GM10266 (cell line): ENCODE measurements at regions not wholly inside any gene's neighbourhood (a gene's known extent, or its start where the extent isn't known, plus 50 kb on each side); places are given as distances from the start of the nearest gene placed in this dataset.

Experiments
- DNase-seq: peaks from one replicate; pipeline ENCODE4 v3.0.0; 2012; ENCODE audit errors: extremely low spot score
- TF ChIP-seq, protein P1 (sequence below): IDR thresholded peaks from 2 replicates; pipeline ENCODE4 v1.5.1; 2012; ENCODE audit warnings: mild to moderate bottlenecking, low read depth; ENCODE audit not compliant: control insufficient read depth, insufficient read depth; ENCODE audit errors: missing control alignments

DNA sequence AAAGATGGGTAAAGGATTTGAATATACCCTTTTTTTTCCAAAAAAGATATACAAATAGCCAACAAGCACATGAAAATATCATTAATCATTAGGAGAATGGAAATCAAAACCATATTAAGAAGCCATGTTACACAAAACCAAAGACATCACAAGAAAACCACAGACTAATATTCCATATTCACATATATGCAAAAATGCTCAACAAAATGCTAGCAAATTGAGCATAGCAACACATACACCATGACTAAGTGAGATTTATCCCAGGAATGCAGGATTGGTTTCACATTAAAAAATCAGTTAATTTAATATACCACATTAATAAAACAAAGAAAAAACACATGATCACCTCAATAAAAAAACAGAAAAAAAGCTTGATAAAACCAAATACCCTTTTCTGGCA is 84.7 kb upstream of the LMNTD1 start:
- no peak for DNase-seq
- TF ChIP-seq, protein P1, sequence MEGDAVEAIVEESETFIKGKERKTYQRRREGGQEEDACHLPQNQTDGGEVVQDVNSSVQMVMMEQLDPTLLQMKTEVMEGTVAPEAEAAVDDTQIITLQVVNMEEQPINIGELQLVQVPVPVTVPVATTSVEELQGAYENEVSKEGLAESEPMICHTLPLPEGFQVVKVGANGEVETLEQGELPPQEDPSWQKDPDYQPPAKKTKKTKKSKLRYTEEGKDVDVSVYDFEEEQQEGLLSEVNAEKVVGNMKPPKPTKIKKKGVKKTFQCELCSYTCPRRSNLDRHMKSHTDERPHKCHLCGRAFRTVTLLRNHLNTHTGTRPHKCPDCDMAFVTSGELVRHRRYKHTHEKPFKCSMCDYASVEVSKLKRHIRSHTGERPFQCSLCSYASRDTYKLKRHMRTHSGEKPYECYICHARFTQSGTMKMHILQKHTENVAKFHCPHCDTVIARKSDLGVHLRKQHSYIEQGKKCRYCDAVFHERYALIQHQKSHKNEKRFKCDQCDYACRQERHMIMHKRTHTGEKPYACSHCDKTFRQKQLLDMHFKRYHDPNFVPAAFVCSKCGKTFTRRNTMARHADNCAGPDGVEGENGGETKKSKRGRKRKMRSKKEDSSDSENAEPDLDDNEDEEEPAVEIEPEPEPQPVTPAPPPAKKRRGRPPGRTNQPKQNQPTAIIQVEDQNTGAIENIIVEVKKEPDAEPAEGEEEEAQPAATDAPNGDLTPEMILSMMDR, result no peak

DNA sequence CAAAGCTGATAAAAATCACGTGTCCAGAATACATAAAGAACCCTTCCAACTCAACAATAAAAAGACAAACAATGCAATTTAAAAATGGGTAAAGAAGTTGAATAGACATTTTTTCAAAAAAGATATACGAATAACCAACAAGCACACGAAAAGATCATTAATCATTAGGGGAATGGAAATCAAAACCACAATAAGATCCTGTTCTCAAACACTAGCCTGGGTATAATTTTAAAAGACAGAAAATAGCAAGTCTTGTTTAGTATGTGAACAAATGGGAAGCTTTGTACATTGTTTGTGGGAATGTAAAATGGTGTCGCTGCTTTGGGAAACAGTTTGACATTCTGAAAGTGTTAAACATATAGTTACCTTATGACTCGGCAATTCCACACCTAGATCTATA is 86.3 kb upstream of the LMNTD1 start:
- TF ChIP-seq, protein P1, result no peak
- no peak for DNase-seq

DNA sequence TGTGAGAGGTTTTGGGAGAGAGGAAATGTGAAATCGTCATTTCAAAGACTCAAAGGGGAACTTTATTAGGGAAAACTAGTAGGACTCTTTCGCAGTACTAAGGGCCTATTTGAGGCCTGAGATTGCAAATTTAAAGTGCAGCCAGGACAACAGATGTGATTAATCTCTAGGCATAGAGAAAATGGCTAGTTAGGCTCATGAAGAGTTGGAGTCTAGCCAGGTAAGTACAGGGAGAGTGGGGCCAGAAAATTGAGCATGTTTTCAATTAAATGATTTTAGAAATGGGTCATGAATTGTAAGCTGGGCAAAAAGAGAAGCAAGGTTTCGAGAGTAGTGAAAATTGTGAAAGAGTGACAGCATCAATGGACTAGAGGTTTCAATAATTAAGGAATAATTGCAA is 91.9 kb upstream of the LMNTD1 start:
- no peak for DNase-seq
- TF ChIP-seq, protein P1, result no peak

DNA sequence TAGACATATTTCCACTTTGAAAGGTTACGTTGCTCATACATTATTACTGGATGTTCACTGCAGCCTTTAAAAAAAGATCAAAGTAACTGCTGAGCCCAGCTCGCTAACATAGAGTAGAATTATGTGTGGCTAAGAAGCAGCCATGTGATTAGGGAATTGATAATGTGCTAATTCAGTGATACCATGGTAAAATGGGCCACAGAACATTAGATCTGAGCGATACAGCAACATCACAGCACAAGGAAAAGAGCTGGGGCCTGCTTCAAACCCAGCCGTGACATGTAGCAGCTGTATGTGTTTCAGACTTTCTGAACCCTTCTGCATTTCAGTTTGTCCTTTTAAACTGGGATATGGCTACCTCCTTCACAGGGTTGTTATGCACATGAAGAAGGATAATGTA is 92.3 kb upstream of the LMNTD1 start:
- no peak for DNase-seq

DNA sequence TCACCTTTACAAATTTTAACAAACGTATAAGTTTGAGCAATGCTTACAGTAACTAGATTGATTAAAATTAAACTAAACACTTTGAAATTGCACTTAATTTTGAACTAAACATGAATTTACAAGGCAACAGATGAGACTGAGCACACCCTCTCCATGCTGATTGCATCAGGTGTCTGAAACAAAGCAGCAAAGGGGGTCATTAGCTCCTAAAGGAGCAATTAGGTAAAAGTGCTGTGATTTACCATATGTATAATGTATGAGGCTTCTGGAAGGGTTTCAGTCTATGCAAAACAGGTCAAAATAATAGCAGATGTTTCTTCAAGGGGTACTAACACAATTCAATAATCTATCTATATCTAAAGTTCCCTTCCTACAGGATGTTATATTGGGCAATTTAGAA is 98.8 kb upstream of the LMNTD1 start:
- DNase-seq, result no peak

More for the DNA sequence above, 92.3 kb upstream of the LMNTD1 start:
- TF ChIP-seq, protein P1, result no peak

DNA sequence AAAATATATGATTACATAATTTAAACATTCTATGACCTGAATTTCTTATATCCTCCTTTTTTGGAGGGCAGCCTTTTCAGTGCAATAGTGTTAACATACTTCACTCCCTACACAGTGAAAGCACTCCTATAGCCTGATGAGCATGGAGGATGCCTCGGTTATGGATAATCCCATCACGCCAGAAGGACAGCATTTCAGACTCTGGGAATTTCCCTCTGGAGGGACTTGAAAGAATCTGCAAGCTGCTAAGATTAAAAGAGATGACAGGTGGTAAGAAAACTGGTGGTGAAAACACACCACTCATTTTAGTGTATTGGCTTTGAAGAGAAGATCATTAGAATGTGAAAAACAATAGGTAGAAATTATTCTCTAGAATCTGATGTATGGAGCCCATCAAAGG is 99.3 kb upstream of the LMNTD1 start:
- DNase-seq, result no peak
- TF ChIP-seq, protein P1, result no peak

More for the DNA sequence above, 98.8 kb upstream of the LMNTD1 start:
- TF ChIP-seq, protein P1, result no peak

DNA sequence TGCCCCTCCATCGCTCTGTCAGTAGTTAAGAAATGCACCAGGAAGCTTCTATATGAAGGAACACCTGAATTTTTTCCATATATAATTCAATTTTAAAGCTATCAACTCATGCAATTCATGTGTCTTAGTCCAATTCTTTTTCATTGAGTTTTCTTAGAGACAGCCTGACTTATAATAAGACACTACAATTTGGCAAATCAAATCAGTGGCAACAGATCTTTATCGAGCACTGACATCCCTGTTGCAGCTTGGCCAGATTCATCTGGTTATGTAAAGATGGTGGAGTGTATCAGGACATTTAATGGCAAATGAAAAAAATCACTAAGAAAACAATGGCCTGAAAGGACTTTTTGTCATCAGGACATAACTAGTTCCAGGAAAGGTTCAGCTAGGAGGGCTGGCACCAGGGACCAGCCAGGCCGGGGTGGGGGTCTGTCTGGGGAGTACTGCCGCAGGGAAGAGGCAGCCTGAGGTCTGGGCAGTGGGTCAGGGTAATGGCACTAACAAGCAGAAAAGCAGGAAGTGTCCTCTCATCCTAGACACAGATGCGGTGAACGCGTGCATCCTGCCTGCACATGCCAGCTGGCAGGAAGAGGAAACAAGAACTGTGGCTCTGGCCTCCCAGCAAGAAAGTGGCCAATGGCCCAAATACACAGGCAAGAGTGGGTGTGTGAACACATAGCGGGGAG is 100.5 kb upstream of the LMNTD1 start:
- TF ChIP-seq, protein P1, result no peak
- DNase-seq, result no peak
